WTC11 (cell line): ENCODE measurements at regions not wholly inside any gene's neighbourhood (a gene's known extent, or its start where the extent isn't known, plus 50 kb on each side); places are given as distances from the start of the nearest gene placed in this dataset.

Experiments
- EMX1 ChIP-seq: fragments of 250-450 bp; sonication (Bioruptor Pico); IDR thresholded peaks from 2 replicates; pipeline ENCODE4 v1.8.0; 2021; ENCODE audit warnings: mild to moderate bottlenecking
- SMAD3 ChIP-seq: sonication (generic); formaldehyde crosslinking; IDR thresholded peaks from 2 replicates; pipeline ENCODE4 v1.8.0; 2022; ENCODE audit warnings: missing genetic modification reagents, mild to moderate bottlenecking, borderline replicate concordance
- ZNF138 ChIP-seq: sonication (generic); formaldehyde crosslinking; conservative IDR thresholded peaks from 2 replicates; pipeline ENCODE4 v1.8.1; 2022; ENCODE audit warnings: mild to moderate bottlenecking, moderate library complexity, missing genetic modification reagents
- TF ChIP-seq, protein P1 (sequence below): sonication (generic); formaldehyde crosslinking; IDR thresholded peaks from 2 replicates; pipeline ENCODE4 v1.8.1; 2022; ENCODE audit warnings: mild to moderate bottlenecking, moderate library complexity, missing genetic modification reagents
- TF ChIP-seq, protein P2 (sequence below): sonication (generic); formaldehyde crosslinking; IDR thresholded peaks from 2 replicates; pipeline ENCODE4 v1.8.1; 2023; ENCODE audit warnings: mild to moderate bottlenecking, moderate library complexity, missing genetic modification reagents
- TF ChIP-seq, protein P3 (sequence below): sonication (generic); formaldehyde crosslinking; IDR thresholded peaks from 2 replicates; pipeline ENCODE4 v1.8.1; 2023; ENCODE audit warnings: mild to moderate bottlenecking, missing genetic modification reagents

DNA sequence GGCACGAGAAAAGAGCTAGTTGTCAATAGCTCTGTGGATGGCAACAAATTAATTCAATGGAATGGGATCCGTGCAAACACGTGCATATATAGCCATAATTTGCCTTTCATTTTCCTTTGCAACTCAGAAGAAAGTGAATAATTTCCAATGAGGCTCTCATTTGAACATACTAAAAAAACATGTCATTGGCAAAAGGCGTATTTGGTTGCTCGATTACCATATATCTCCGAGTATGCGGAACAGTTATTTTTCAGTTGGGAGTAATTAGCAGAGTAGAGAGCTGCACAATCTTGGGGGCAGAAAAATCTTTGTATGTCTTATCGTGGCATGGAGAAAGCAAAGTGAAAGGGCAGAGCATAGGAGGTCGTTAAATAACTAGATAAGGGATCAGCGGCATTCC is 257.4 kb downstream of the SV2B start:
- TF ChIP-seq, protein P1, sequence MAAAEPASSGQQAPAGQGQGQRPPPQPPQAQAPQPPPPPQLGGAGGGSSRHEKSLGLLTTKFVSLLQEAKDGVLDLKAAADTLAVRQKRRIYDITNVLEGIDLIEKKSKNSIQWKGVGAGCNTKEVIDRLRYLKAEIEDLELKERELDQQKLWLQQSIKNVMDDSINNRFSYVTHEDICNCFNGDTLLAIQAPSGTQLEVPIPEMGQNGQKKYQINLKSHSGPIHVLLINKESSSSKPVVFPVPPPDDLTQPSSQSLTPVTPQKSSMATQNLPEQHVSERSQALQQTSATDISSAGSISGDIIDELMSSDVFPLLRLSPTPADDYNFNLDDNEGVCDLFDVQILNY (CRISPR knock-in tag) = no peak
- TF ChIP-seq ZNF138 (CRISPR knock-in tag) = no peak
- TF ChIP-seq SMAD3 (CRISPR knock-in tag) = no peak
- TF ChIP-seq EMX1 (CRISPR knock-in tag) = no peak
- TF ChIP-seq, protein P2, sequence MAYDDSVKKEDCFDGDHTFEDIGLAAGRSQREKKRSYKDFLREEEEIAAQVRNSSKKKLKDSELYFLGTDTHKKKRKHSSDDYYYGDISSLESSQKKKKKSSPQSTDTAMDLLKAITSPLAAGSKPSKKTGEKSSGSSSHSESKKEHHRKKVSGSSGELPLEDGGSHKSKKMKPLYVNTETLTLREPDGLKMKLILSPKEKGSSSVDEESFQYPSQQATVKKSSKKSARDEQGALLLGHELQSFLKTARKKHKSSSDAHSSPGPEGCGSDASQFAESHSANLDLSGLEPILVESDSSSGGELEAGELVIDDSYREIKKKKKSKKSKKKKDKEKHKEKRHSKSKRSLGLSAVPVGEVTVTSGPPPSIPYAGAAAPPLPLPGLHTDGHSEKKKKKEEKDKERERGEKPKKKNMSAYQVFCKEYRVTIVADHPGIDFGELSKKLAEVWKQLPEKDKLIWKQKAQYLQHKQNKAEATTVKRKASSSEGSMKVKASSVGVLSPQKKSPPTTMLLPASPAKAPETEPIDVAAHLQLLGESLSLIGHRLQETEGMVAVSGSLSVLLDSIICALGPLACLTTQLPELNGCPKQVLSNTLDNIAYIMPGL (CRISPR knock-in tag) = no peak
- TF ChIP-seq, protein P3, sequence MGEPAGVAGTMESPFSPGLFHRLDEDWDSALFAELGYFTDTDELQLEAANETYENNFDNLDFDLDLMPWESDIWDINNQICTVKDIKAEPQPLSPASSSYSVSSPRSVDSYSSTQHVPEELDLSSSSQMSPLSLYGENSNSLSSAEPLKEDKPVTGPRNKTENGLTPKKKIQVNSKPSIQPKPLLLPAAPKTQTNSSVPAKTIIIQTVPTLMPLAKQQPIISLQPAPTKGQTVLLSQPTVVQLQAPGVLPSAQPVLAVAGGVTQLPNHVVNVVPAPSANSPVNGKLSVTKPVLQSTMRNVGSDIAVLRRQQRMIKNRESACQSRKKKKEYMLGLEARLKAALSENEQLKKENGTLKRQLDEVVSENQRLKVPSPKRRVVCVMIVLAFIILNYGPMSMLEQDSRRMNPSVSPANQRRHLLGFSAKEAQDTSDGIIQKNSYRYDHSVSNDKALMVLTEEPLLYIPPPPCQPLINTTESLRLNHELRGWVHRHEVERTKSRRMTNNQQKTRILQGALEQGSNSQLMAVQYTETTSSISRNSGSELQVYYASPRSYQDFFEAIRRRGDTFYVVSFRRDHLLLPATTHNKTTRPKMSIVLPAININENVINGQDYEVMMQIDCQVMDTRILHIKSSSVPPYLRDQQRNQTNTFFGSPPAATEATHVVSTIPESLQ = no peak
